GM19463 (cell line): ENCODE measurements at regions not wholly inside any gene's neighbourhood (a gene's known extent, or its start where the extent isn't known, plus 50 kb on each side); places are given as distances from the start of the nearest gene placed in this dataset.
A peak's percentile ranks its signal among the peaks of the same experiment; 100 is the strongest.
"Not testable (repeated sequence)": the region's sequence is repeated elsewhere in the genome, so short reads cannot be mapped to it uniquely, and the experiment has no call there.

Source experiments
- ATAC-seq: cut with Tn5 transposase; IDR thresholded peaks from one replicate; pipeline ENCODE4 v1.9.1; 2021; ENCODE audit warnings: mild to moderate bottlenecking, moderate library complexity; ENCODE audit not compliant: unreplicated experiment

GRCh38 chr9:62833323-62834200, 1643.7 kb downstream of the SPATA31A7 start:
- ATAC-seq = not testable (repeated sequence)

DNA sequence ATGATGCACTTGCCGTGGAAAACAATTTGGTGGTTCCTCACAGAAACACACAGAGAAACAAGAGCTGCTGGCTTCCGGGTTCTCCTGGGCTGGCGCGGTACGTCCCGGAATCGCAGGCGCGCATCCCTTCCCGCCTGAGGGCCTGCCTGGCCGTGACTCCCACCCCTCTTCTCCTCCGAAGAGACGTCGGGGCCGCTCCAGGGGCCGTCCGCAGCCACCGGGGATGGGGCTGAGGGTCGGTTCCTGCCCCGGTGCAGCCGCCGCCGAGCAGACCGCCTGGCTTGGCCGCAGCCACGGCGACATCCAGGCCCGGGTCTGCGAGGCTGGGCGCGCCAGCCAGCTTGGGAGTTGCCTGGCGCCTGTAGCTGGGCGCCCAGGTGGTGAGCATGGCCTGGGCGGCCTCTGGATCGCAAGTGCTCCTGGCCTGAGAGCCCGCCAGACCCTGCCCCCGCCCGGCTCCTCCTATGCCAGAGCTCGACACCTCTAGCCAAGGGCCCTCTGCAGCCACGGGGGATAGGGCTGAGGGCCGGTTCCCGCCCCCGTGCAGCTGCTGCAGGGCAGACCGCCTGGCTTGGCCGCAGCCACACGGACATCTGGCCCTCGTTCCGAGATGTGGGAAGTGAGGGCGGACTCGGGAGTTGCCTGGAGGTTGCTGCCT, 1647.5 kb downstream of the SPATA31A7 start:
- ATAC-seq = peak; percentile 12

DNA sequence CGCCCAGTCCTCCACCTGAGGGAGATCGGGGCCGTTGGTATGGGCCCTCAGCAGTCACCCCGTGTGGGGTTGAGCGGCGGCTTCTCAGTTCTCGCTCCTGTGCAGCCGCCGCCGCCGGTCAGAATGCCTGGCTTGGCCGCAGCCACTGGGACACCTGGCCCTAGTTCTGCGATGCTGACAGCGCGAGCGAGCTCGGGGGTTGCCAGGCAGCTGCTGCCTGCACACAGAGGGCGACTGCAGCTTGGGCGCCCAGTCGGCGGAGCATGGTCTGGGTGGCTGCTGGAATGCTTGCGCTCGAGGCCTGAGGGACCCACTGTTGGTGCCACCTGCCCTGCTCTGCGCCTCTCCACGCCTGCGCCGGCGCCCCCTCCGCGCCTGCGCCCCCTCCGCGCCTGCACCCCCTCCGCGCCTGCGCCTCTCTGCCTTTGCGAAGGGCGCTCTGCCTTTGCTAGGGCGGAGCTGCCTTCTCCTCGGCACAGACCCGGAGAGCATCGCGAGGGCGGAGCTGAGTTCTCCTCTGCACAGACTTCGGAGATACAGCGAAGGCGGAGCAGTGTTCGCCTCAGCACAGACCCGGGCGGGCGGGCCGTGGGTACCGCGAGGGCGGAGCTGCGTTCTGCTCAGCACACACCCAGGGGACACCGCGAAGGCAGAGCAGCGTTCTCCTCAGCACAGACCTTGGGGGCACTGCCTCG, 1648.3 kb downstream of the SPATA31A7 start:
- ATAC-seq = peak; percentile 99

DNA sequence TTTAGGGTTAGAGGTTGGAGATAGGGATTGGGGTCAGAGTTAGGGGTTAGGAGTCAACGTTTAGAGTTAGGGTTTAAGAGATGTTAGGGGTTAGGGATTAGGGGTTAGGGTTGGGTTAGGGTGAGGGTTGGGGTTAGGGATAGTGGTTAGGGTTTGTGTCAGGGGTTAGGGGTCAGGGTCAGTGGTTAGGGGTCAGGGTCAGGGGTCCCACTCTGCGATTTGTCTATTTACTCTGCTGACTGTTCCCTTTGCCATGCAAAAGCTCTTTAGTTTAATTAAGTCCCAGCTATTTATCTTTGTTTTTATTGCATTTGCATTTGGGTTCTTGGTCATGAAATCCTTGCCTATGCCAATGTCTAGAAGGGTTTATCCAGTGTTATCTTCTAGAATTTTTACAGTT, 1649.3 kb downstream of the SPATA31A7 start:
- ATAC-seq = not testable (repeated sequence)

- not testable (repeated sequence) for ATAC-seq
Measured at GRCh38 chr9:62843145-62843544, 1653.3 kb downstream of the SPATA31A7 start.

- ATAC-seq = not testable (repeated sequence)
Measured at GRCh38 chr9:62843706-62844290, 1654.0 kb downstream of the SPATA31A7 start.

- ATAC-seq = peak; percentile 55
Measured at GRCh38 chr9:62844681-62845185, 1654.9 kb downstream of the SPATA31A7 start.

- ATAC-seq = not testable (repeated sequence)
Measured at GRCh38 chr9:62848258-62848657, 1658.4 kb downstream of the SPATA31A7 start.

DNA sequence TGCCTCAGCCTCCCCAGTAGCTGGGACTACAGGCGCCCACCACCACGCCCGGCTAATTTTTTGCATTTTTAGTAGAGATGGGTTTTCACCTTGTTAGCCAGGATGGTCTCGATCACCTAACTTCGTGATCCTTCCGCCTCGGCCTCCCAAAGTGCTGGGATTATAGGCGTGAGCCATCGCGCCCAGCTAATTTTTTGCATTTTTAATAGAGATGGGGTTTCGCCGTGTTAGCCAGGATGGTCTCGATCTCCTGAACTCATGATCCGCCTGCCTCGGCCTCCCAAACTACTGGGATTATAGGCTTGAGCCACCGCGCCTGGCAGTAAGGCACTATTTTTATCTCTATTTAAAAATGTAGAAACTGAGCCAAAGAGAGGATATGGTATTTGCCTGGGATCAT, 1660.2 kb downstream of the SPATA31A7 start:
- not testable (repeated sequence) for ATAC-seq

GRCh38 chr9:62857280-62857679, 1667.4 kb downstream of the SPATA31A7 start:
- ATAC-seq = not testable (repeated sequence)

GRCh38 chr9:62858240-62858639, 1668.4 kb downstream of the SPATA31A7 start:
- ATAC-seq = not testable (repeated sequence)

DNA sequence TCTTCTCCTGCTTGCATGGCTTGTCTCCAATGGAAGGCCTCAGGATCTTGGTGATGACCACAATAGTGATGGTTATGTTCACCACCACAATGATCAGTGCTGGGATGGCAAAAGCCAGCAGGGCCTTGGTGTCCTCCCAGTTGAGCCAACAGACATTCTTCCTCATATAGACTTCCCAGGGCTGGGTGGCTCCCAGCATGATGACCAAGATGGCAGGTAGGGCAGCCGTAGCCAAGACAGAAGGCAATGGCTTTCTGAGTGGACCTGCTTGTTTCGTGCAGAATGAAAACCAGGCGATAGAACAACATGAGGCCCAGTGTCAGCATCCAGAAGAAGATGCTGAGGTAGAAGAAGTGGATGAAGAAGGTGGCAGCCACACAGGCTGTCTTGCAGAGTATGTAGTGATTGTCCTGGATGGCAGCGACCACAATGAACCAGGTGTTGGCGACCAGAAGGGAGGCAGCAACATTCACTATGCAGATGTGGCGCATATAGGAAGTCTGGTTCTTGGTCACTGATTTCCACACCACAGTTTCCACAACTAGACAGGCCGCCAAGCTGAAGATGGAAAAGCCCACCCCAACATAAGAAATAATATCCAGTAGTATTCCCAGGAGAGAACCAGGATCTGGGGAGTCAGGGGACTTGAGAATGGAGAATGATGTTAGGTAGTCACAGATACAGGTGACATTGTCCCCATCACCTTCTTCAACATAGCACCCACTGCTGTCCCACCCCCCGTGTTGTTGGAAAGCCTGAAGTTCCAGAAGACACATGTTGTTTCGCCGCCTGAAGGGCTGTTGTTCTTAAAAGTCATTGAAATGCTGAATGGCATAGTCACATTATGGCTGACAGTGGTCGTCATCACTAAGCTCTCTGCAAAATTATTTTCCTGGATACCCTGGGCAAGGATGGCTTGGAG, 1671.4 kb downstream of the SPATA31A7 start:
- ATAC-seq = not testable (repeated sequence)

GRCh38 chr9:62862180-62862579, 1672.3 kb downstream of the SPATA31A7 start:
- not testable (repeated sequence) for ATAC-seq

DNA sequence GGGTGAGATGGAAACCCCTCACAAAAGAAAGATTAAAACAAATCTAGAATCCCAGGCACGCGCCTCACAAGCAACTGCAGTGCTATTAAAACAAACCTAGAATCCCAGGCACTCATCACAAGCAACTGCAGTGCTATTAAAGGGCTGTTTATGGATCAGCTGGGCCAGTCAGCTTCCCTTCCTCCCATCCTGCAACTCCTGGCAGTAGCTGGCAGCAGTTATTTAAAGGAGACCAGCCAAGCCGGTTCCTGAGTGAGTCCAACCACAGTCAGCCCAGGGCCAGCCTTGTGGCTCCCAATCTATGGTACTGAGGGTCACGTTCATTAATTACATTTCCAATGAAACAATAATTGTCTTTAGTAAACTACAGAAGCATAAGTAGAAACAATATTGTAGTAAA, 1673.5 kb downstream of the SPATA31A7 start:
- ATAC-seq = not testable (repeated sequence)

DNA sequence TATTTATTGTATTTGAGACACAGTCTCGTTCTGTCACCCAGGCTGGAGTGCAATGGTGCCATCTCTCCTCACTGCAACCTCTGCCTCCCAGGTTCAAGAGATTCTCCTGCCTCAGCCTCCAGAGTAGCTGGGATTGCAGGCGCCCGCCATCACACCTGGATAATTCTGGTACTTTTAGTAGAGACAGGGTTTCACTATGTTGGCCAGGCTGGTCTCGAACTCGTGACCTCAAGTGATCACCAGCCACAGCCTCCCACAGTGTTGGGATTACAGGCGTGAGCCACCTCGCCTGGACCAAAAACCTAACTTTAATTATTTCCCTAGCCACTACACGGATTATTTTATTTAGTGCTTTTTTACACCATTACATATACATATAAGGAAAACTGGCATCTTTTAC, 1674.0 kb downstream of the SPATA31A7 start:
- ATAC-seq = not testable (repeated sequence)

DNA sequence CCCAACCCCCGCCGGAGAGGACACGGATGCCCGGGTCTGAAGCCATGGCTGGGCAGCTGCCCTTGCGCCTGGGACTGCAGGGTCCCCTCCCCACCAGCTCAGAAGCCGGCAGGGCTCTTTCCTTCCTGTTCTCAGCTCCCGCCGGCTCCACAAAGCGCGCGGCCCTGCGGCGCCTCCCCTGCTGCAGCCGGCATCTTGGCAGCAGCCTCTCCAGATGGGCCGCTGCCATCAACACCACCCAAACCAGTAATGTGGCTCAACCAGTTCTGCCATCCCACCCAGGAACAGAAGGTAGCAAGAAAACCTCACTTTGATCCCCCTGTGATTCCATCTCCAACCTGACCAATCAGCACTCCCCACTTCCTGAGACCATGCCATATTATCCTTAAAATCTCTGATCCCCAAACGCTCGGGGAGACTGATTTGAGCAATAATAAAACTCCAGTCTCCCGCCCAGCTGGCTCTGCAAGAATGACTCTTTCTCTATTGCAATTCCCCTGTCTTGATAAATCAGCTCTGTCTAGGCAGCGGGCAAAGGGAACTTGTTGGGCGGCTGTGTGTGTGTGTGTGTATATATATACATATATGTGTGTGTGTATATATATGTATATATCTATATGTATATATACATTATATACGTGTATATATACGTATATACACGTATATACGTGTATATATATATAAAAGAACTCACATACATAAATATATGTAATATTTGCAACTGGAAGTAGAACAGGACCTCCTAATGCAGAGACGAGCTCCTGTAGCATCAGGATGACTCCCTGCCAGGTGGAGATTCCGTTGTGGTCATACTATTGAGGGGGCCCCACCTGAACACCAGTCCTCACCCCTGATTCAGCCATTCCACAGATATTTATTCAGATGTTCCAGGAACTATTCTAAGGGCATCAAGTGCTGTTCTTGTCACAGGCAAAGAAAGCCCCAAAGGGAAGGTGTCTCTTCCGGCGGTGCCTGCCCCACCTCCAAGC, 1674.9 kb downstream of the SPATA31A7 start:
- not testable (repeated sequence) for ATAC-seq

DNA sequence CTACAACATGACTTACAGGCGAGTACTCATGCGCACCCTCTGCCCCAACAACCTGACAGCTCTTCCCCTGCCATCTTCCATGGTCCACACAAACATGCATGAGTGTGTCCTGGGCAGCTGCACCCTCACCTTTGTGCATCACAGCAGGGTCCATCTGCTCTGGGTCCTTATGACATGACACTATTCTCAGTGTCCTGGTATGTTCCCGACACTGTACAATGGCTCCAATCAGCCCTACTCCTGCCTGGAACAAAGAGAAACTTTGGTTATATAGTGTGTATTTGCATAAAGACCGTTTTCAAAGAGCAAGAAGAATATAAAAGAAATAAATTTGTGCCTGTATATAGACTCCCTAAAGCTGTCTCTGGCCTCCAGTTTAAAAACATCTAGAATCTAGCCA, 1679.2 kb downstream of the SPATA31A7 start:
- not testable (repeated sequence) for ATAC-seq

DNA sequence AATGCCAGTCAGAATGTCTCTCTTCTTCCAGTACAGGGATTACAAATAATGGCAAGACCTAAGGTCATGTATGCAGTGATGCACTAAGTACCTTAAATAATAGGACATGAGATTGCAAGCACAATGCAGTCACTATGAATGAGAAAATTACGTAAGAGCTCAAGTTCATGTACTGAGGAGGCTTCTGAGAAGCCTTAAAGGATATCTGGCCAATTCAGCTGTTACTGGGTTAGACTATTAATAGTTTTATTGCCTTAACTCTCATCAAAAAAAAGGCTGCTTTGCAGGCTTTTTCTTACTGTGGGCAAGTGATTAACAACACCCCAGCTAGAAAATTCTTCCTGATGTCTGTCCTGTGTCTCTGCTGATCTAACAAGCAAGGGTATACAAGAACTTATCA, 1681.9 kb downstream of the SPATA31A7 start:
- ATAC-seq = not testable (repeated sequence)
